Subcutaneous abdominal adipose tissue (tissue), 5 donors: ENCODE measurements at regions not wholly inside any gene's neighbourhood (a gene's known extent, or its start where the extent isn't known, plus 50 kb on each side); places are given as distances from the start of the nearest gene placed in this dataset.

Source experiments
- H3K27ac ChIP-seq: one replicate; pipeline ENCODE4 v1.7.0; 2013; ENCODE audit warnings: low read depth, mild to moderate bottlenecking, inconsistent platforms, low read length, moderate library complexity
- H3K27me3 ChIP-seq, 5 donors: one replicate each; pipeline ENCODE4 v1.7.0; 2013; ENCODE audit warnings: low read length in 5 of 5, inconsistent platforms in 1 of 5; ENCODE audit not compliant: control insufficient read depth in 5 of 5, insufficient read depth in 4 of 5
- H3K36me3 ChIP-seq, 5 donors: one replicate each; pipeline ENCODE4 v1.7.0; 2013; ENCODE audit warnings: low read length in 5 of 5; ENCODE audit not compliant: control insufficient read depth in 5 of 5, insufficient read depth in 5 of 5
- H3K4me1 ChIP-seq, 5 donors: one replicate each; pipeline ENCODE4 v1.7.0; 2013; ENCODE audit warnings: low read length in 5 of 5, mild to moderate bottlenecking in 3 of 5, moderate library complexity in 1 of 5; ENCODE audit not compliant: control insufficient read depth in 5 of 5, insufficient read depth in 5 of 5
- H3K4me3 ChIP-seq, 5 donors: one replicate each; pipeline ENCODE4 v1.7.0; 2013; ENCODE audit warnings: low read length in 5 of 5, low read depth in 1 of 5
- H3K9ac ChIP-seq, 5 donors: one replicate each; pipeline ENCODE4 v1.7.0; 2013; ENCODE audit warnings: low read length in 5 of 5, mild to moderate bottlenecking in 4 of 5, moderate library complexity in 3 of 5
- H3K9me3 ChIP-seq, 5 donors: one replicate each; pipeline ENCODE4 v1.7.0; 2013; ENCODE audit warnings: low read length in 5 of 5; ENCODE audit not compliant: control insufficient read depth in 5 of 5
- donor health status: healthy.
- donor health status: healthy.
- donor health status: healthy.
- donor health status: healthy.
- donor health status: healthy.

GRCh38 chr4:41318839-41319530 is 62.3 kb downstream of the UCHL1 start:
- H3K27ac ChIP-seq = no peak overlapping the region

GRCh38 chr4:41319553-41319952 is 62.8 kb downstream of the UCHL1 start:
- H3K4me3 ChIP-seq = no peak overlapping the region
- no peaks in the 10 kb centered on the region for H3K27me3 ChIP-seq
- no peak overlapping the region for H3K27ac ChIP-seq
- no peaks in the 10 kb centered on the region for H3K36me3 ChIP-seq
- H3K9ac ChIP-seq = no peak overlapping the region
- peaks cover 0 to 3% (median 0%) of the 10 kb centered on the region in 5 donors for H3K9me3 ChIP-seq
- H3K4me1 ChIP-seq = peaks cover 0 to 5% (median 0%) of the 10 kb centered on the region in 5 donors

More at GRCh38 chr4:41318839-41319530, 62.3 kb downstream of the UCHL1 start:
- no peaks in the 10 kb centered on the region for H3K36me3 ChIP-seq
- no peak overlapping the region for H3K4me3 ChIP-seq
- H3K4me1 ChIP-seq = peaks cover 0 to 5% (median 0%) of the 10 kb centered on the region in 5 donors
- H3K9ac ChIP-seq = no peak overlapping the region
- no peaks in the 10 kb centered on the region for H3K27me3 ChIP-seq
- H3K9me3 ChIP-seq = peaks cover 0 to 3% (median 0%) of the 10 kb centered on the region in 5 donors

- Histone ChIP-seq H3K9ac (no peak overlapping the region), H3K4me1 (peaks cover 0 to 5% (median 0%) of the 10 kb centered on the region in 5 donors), H3K27me3 (no peaks in the 10 kb centered on the region), H3K4me3 (no peak overlapping the region), H3K27ac (no peak overlapping the region), H3K9me3 (peaks cover 0 to 3% (median 0%) of the 10 kb centered on the region in 5 donors), H3K36me3 (no peaks in the 10 kb centered on the region)
Observed at GRCh38 chr4:41320278-41320677, 63.5 kb downstream of the UCHL1 start.

GRCh38 chr4:41320786-41321185 is 64.1 kb downstream of the UCHL1 start:
- no peak overlapping the region for H3K27ac ChIP-seq
- no peak overlapping the region for H3K4me3 ChIP-seq
- H3K9ac ChIP-seq = no peak overlapping the region
- H3K27me3 ChIP-seq = no peaks in the 10 kb centered on the region
- H3K9me3 ChIP-seq = peaks cover 0 to 3% (median 0%) of the 10 kb centered on the region in 5 donors
- H3K36me3 ChIP-seq = no peaks in the 10 kb centered on the region
- H3K4me1 ChIP-seq = peaks cover 0 to 5% (median 0%) of the 10 kb centered on the region in 5 donors

GRCh38 chr4:41321216-41321945 is 64.7 kb downstream of the UCHL1 start:
- peaks cover 0 to 5% (median 0%) of the 10 kb centered on the region in 5 donors for H3K4me1 ChIP-seq
- H3K27me3 ChIP-seq = no peaks in the 10 kb centered on the region
- H3K9me3 ChIP-seq = peaks cover 0 to 3% (median 0%) of the 10 kb centered on the region in 5 donors
- no peak overlapping the region for H3K9ac ChIP-seq
- no peak overlapping the region for H3K4me3 ChIP-seq
- H3K36me3 ChIP-seq = no peaks in the 10 kb centered on the region
- H3K27ac ChIP-seq = no peak overlapping the region

GRCh38 chr4:41322617-41323016 is 65.9 kb downstream of the UCHL1 start:
- H3K4me3 ChIP-seq = no peak overlapping the region
- no peak overlapping the region for H3K9ac ChIP-seq
- H3K27ac ChIP-seq = no peak overlapping the region
- peaks cover 0 to under 1% (median 0%) of the 10 kb centered on the region in 5 donors for H3K9me3 ChIP-seq
- peaks cover 0 to 5% (median 0%) of the 10 kb centered on the region in 5 donors for H3K4me1 ChIP-seq
- H3K36me3 ChIP-seq = no peaks in the 10 kb centered on the region
- no peaks in the 10 kb centered on the region for H3K27me3 ChIP-seq

- H3K27me3 ChIP-seq = no peaks in the 10 kb centered on the region
- H3K9me3 ChIP-seq = no peaks in the 10 kb centered on the region
- H3K4me1 ChIP-seq = peaks cover 0 to 5% (median 0%) of the 10 kb centered on the region in 5 donors
- no peak overlapping the region for H3K4me3 ChIP-seq
- H3K9ac ChIP-seq = no peak overlapping the region
- no peak overlapping the region for H3K27ac ChIP-seq
- H3K36me3 ChIP-seq = no peaks in the 10 kb centered on the region
Observed at GRCh38 chr4:41323179-41323578, 66.5 kb downstream of the UCHL1 start.

GRCh38 chr4:41323706-41324105 is 67.0 kb downstream of the UCHL1 start:
- H3K9me3 ChIP-seq = no peaks in the 10 kb centered on the region
- no peak overlapping the region for H3K9ac ChIP-seq
- peaks cover 0 to 5% (median 1%) of the 10 kb centered on the region in 5 donors for H3K4me1 ChIP-seq
- H3K27ac ChIP-seq = no peak overlapping the region
- H3K36me3 ChIP-seq = no peaks in the 10 kb centered on the region
- H3K27me3 ChIP-seq = no peaks in the 10 kb centered on the region
- no peak overlapping the region for H3K4me3 ChIP-seq

- no peaks in the 10 kb centered on the region for H3K27me3 ChIP-seq
Observed at GRCh38 chr4:41324861-41325260, 68.1 kb downstream of the UCHL1 start.

GRCh38 chr4:41325901-41326300 is 69.2 kb downstream of the UCHL1 start:
- H3K27ac ChIP-seq = no peak overlapping the region
- H3K9ac ChIP-seq = no peak overlapping the region
- no peaks in the 10 kb centered on the region for H3K27me3 ChIP-seq

More at GRCh38 chr4:41324861-41325260, 68.1 kb downstream of the UCHL1 start:
- Histone ChIP-seq H3K9ac (no peak overlapping the region), H3K4me3 (no peak overlapping the region), H3K27ac (no peak overlapping the region), H3K36me3 (no peaks in the 10 kb centered on the region), H3K9me3 (no peaks in the 10 kb centered on the region), H3K4me1 (peaks cover 0 to 11% (median 5%) of the 10 kb centered on the region in 5 donors)

More at GRCh38 chr4:41325901-41326300, 69.2 kb downstream of the UCHL1 start:
- H3K4me3 ChIP-seq = no peak overlapping the region
- no peaks in the 10 kb centered on the region for H3K9me3 ChIP-seq
- H3K4me1 ChIP-seq = peaks cover 0 to 11% (median 5%) of the 10 kb centered on the region in 5 donors
- H3K36me3 ChIP-seq = no peaks in the 10 kb centered on the region
